Cardiac fibroblast (primary cell): ENCODE measurements at regions not wholly inside any gene's neighbourhood (a gene's known extent, or its start where the extent isn't known, plus 50 kb on each side); places are given as distances from the start of the nearest gene placed in this dataset.

Experiments
- DNase-seq, 2 donors: peaks; one replicate each; pipeline versions ENCODE4 v3.0.0 to v3.0.0-alpha.2; 2010; ENCODE audit warnings: low read depth in 2 of 2
- H3K4me3 ChIP-seq, 2 donors: replicated peaks in 1 of 2; 1 replicate in 1 of 2; 2 replicates in 1 of 2; pipeline ENCODE4 v1.5.1; 2011; ENCODE audit warnings: low read depth in 2 of 2, low read length in 2 of 2, mild to moderate bottlenecking in 2 of 2, moderate library complexity in 1 of 2
- CTCF ChIP-seq: IDR thresholded peaks from one replicate; pipeline ENCODE4 v1.5.1; 2011; ENCODE audit warnings: low read depth, mild to moderate bottlenecking, low read length, inconsistent platforms

- DNase-seq, result no peak
- no peak overlapping the region for H3K4me3 ChIP-seq
- no peak for TF ChIP-seq CTCF
These were observed 1561.5 kb upstream of the TENM4 start for GRCh38 chr11:81002374-81002773.

- DNase-seq, result no peak
- TF ChIP-seq CTCF, result no peak
- H3K4me3 ChIP-seq, result no peak overlapping the region
These were observed 1559.9 kb upstream of the TENM4 start for GRCh38 chr11:81000735-81001134.

- no peak for TF ChIP-seq CTCF
- no peak for DNase-seq
- no peak overlapping the region for H3K4me3 ChIP-seq
These were observed 1559.5 kb upstream of the TENM4 start for GRCh38 chr11:81000334-81000733.

GRCh38 chr11:80995523-80995922 lies 1554.7 kb upstream of the TENM4 start:
- H3K4me3 ChIP-seq, result no peak overlapping the region
- TF ChIP-seq CTCF, result no peak
- DNase-seq, result no peak

GRCh38 chr11:80993536-80993935 lies 1552.7 kb upstream of the TENM4 start:
- H3K4me3 ChIP-seq, result no peak overlapping the region
- peak; percentile 22 to 31 for DNase-seq
- TF ChIP-seq CTCF, result no peak

- H3K4me3 ChIP-seq, result no peak overlapping the region
- TF ChIP-seq CTCF, result no peak
- DNase-seq, result no peak
These were observed 1550.1 kb upstream of the TENM4 start for GRCh38 chr11:80990885-80991284.

GRCh38 chr11:80987171-80987570 lies 1546.3 kb upstream of the TENM4 start:
- no peak for DNase-seq
- TF ChIP-seq CTCF, result no peak
- no peak overlapping the region for H3K4me3 ChIP-seq
